ENCODE measurements at regions not wholly inside any gene's neighbourhood (a gene's known extent, or its start where the extent isn't known, plus 50 kb on each side); places are given as distances from the start of the nearest gene placed in this dataset.

DNA sequence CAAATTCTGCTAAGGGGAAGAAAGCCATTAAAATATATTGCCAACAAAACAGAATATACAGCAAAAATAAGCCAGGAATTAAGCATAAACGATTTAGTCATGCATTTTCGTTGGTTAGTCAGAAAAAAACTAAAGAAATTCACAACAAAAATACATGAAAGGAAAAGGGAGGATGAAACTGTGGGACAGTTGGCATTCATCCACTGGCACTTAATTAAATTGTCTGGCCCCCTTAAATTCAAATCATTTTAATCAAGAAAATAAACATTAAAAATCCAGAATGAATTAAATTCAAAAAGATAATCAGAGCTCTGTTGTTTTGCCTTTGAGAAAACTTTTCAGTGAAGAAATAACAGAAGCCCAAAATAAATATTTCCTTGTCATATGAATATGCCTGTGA, 264.6 kb upstream of the TMTC1 start:
- no peak for DNase-seq (ENCODE audit: low spot score in 2 of 2)
- Histone ChIP-seq H3K27ac (no peak overlapping the region), H3K4me3 (no peak overlapping the region), H3K9me3 (no peaks in the 10 kb centered on the region), H3K27me3 (no peaks in the 10 kb centered on the region), H3K4me1 (no peaks in the 10 kb centered on the region), H3K36me3 (no peaks in the 10 kb centered on the region)
- no peak for TF ChIP-seq EP300 (IDR thresholded peaks at IDR 0.05)
- TF ChIP-seq POLR2AphosphoS5 (IDR thresholded peaks at IDR 0.05): no peak
- TF ChIP-seq, protein P1, sequence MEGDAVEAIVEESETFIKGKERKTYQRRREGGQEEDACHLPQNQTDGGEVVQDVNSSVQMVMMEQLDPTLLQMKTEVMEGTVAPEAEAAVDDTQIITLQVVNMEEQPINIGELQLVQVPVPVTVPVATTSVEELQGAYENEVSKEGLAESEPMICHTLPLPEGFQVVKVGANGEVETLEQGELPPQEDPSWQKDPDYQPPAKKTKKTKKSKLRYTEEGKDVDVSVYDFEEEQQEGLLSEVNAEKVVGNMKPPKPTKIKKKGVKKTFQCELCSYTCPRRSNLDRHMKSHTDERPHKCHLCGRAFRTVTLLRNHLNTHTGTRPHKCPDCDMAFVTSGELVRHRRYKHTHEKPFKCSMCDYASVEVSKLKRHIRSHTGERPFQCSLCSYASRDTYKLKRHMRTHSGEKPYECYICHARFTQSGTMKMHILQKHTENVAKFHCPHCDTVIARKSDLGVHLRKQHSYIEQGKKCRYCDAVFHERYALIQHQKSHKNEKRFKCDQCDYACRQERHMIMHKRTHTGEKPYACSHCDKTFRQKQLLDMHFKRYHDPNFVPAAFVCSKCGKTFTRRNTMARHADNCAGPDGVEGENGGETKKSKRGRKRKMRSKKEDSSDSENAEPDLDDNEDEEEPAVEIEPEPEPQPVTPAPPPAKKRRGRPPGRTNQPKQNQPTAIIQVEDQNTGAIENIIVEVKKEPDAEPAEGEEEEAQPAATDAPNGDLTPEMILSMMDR (IDR thresholded peaks at IDR 0.05): no peak
- no peak for TF ChIP-seq POLR2A (IDR thresholded peaks at IDR 0.05)
- 67% methylated on average over 2 of the region's 2 CpGs for WGBS

GRCh38 chr12:30047516-30048254, 263.9 kb upstream of the TMTC1 start:
- no peaks in the 10 kb centered on the region for H3K36me3 ChIP-seq
- WGBS: 48% methylated on average over 5 of the region's 5 CpGs
- no peaks in the 10 kb centered on the region for H3K4me1 ChIP-seq
- no peak overlapping the region for H3K4me3 ChIP-seq
- TF ChIP-seq POLR2A (IDR thresholded peaks at IDR 0.05) (no peak), POLR2AphosphoS5 (IDR thresholded peaks at IDR 0.05) (no peak)
- TF ChIP-seq, protein P1 (IDR thresholded peaks at IDR 0.05): no peak
- H3K9me3 ChIP-seq: no peaks in the 10 kb centered on the region
- no peaks in the 10 kb centered on the region for H3K27me3 ChIP-seq
- H3K27ac ChIP-seq: no peak overlapping the region
- no peak for DNase-seq (ENCODE audit: low spot score in 2 of 2)

DNA sequence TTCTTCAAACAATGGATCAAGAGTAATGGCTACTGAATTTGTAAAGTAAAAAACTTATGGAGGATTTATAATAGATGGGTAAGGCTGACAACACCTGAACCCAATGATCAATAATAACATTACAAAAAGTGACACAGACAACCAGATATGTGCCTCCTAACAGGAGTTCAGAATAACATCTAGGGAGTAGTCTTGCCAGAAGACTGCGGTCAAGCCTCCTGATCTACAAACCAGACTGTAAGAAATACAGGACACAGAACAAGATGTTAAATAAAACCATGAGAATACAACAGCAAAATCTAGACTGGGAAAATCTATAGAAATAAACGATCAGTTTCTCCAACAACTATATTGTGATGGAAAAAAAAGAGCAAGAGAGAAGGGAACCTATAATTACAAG, 262.6 kb upstream of the TMTC1 start:
- no peak overlapping the region for H3K27ac ChIP-seq
- no peaks in the 10 kb centered on the region for H3K4me1 ChIP-seq
- H3K4me3 ChIP-seq: no peak overlapping the region
- DNase-seq (ENCODE audit: low spot score in 2 of 2): no peak
- 73% methylated on average over 2 of the region's 2 CpGs for whole genome bisulfite sequencing
- H3K9me3 ChIP-seq: no peaks in the 10 kb centered on the region
- no peak for TF ChIP-seq POLR2A (IDR thresholded peaks at IDR 0.05)
- no peak for TF ChIP-seq POLR2AphosphoS5 (IDR thresholded peaks at IDR 0.05)
- no peak for TF ChIP-seq EP300 (IDR thresholded peaks at IDR 0.05)
- TF ChIP-seq, protein P1 (IDR thresholded peaks at IDR 0.05): no peak
- no peaks in the 10 kb centered on the region for H3K36me3 ChIP-seq
- no peaks in the 10 kb centered on the region for H3K27me3 ChIP-seq

DNA sequence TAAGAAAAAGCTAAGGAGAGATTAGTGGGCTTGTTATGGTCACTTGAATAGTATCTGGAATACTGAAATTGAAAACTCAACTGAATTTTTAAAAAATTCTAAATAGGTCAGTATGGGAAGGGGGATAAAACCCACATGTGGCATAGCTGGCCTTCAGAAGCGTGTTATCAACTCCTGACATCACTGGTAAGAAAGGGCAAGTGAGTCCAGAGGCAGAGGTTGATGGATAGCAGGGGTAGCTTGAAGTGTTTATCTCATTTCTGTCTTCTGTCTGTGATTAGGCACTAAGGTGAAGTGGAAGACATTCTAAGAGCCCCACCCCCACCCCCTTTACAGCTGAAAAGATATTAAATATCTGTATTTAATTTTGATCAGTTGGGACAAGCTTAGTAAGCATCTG, 261.4 kb upstream of the TMTC1 start:
- no peak overlapping the region for H3K4me3 ChIP-seq

DNA sequence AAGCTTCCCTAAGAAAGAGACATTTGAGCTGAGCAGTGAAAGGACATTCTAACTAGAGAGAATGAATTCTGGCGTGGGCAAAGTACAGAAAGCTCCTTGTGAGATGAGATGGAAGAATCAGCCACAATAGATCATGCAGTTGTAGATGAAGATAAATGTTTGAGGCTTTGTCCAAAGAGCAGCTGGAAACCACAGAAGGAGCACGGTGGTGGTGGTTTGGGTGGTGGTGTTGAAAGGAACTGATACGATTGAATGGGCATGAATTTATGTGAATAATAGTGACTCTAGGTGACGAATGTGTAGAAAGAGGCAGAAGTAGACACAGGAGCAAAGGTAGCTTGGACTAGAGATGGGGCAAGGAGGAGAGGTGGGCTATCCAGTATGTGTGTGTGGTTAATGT, 260.5 kb upstream of the TMTC1 start:
- WGBS: 89% methylated on average over 4 of the region's 4 CpGs

More for the DNA sequence above, 261.4 kb upstream of the TMTC1 start:
- Histone ChIP-seq H3K36me3 (no peaks in the 10 kb centered on the region), H3K9me3 (no peaks in the 10 kb centered on the region), H3K4me1 (no peaks in the 10 kb centered on the region), H3K27ac (no peak overlapping the region), H3K27me3 (no peaks in the 10 kb centered on the region)
- no peak for DNase-seq (ENCODE audit: low spot score in 2 of 2)
- TF ChIP-seq EP300 (IDR thresholded peaks at IDR 0.05): no peak
- no peak for TF ChIP-seq POLR2A (IDR thresholded peaks at IDR 0.05)
- TF ChIP-seq POLR2AphosphoS5 (IDR thresholded peaks at IDR 0.05): no peak
- TF ChIP-seq, protein P1 (IDR thresholded peaks at IDR 0.05): no peak
- 79% methylated on average over 1 of the region's 1 CpG for WGBS

More for the DNA sequence above, 260.5 kb upstream of the TMTC1 start:
- H3K27me3 ChIP-seq: no peaks in the 10 kb centered on the region
- no peaks in the 10 kb centered on the region for H3K36me3 ChIP-seq
- no peak overlapping the region for H3K27ac ChIP-seq
- no peaks in the 10 kb centered on the region for H3K4me1 ChIP-seq
- TF ChIP-seq POLR2AphosphoS5 (IDR thresholded peaks at IDR 0.05) (no peak), EP300 (IDR thresholded peaks at IDR 0.05) (no peak), POLR2A (IDR thresholded peaks at IDR 0.05) (no peak)
- TF ChIP-seq, protein P1 (IDR thresholded peaks at IDR 0.05): no peak
- DNase-seq (ENCODE audit: low spot score in 2 of 2): no peak
- no peak overlapping the region for H3K4me3 ChIP-seq
- no peaks in the 10 kb centered on the region for H3K9me3 ChIP-seq

All from suprapubic skin (tissue), 4 donors.